Muscle layer of duodenum (tissue), 2 donors: ENCODE measurements at regions not wholly inside any gene's neighbourhood (a gene's known extent, or its start where the extent isn't known, plus 50 kb on each side); places are given as distances from the start of the nearest gene placed in this dataset.

Source experiments
- H3K27ac ChIP-seq: one replicate; pipeline ENCODE4 v1.7.0; 2013; ENCODE audit warnings: mild to moderate bottlenecking, low read length
- H3K27me3 ChIP-seq: one replicate; pipeline ENCODE4 v1.7.0; 2013; ENCODE audit warnings: low read depth, mild to moderate bottlenecking, control low read depth, low read length
- H3K36me3 ChIP-seq, 2 donors: one replicate each; pipeline ENCODE4 v1.7.0; 2013; ENCODE audit warnings: low read length in 2 of 2, control low read depth in 1 of 2, mild to moderate bottlenecking in 1 of 2; ENCODE audit not compliant: insufficient read depth in 2 of 2, control insufficient read depth in 1 of 2
- H3K4me1 ChIP-seq, 2 donors: one replicate each; pipeline ENCODE4 v1.7.0; 2013; ENCODE audit warnings: low read length in 2 of 2, mild to moderate bottlenecking in 2 of 2, control low read depth in 1 of 2, moderate library complexity in 1 of 2; ENCODE audit not compliant: insufficient read depth in 2 of 2, control insufficient read depth in 1 of 2
- H3K4me3 ChIP-seq, 2 donors: one replicate each; pipeline ENCODE4 v1.7.0; 2013; ENCODE audit warnings: low read length in 2 of 2, low read depth in 1 of 2, mild to moderate bottlenecking in 1 of 2
- H3K9me3 ChIP-seq, 2 donors: one replicate each; pipeline ENCODE4 v1.7.0; 2013; ENCODE audit warnings: low read length in 2 of 2, control low read depth in 1 of 2, mild to moderate bottlenecking in 1 of 2; ENCODE audit not compliant: control insufficient read depth in 1 of 2
- donor health status: healthy.

DNA sequence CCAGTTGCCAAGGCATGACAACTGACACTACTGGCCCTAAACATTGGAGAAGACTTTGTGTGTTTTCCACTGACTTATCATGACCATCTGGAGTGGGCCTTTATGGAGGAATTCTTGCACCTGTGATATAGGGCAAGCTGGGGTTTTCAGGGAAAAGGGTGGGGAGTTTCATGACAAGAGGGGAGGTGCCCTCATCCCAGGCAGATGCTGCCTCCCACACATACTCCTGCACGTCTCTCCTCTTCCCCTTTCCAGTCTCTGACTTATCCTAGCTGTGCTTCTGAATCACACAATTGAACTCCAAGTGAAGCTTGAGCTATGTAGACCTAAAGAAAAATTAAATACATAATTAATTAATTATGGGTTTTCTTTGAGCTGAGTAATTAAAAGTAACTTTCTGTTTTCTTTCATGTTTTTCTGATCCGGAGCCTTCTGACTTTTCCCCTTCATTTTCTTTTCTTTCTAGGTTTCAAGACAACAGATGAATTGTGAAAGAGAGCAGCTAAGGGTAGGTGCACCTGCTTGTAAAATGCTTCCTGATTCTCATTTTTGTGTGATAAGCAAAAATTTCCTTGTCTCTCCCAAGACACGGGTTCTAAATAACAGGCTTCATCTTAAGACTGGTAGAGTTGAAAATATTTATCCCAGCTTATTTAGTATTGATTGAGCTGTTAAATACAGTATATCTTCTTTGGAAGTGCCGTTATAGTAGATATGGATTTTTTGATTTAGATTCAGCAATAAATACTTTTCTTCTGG, 280.9 kb upstream of the RBFOX1 start:
- no peaks in the 10 kb centered on the region for H3K27me3 ChIP-seq
- no peaks in the 10 kb centered on the region for H3K9me3 ChIP-seq
- no peak overlapping the region for H3K4me3 ChIP-seq
- no peaks in the 10 kb centered on the region for H3K36me3 ChIP-seq
- no peak overlapping the region for H3K27ac ChIP-seq
- no peaks in the 10 kb centered on the region for H3K4me1 ChIP-seq

GRCh38 chr16:7044331-7044730, 288.3 kb upstream of the RBFOX1 start:
- no peaks in the 10 kb centered on the region for H3K9me3 ChIP-seq
- no peaks in the 10 kb centered on the region for H3K4me1 ChIP-seq
- no peaks in the 10 kb centered on the region for H3K36me3 ChIP-seq
- H3K27me3 ChIP-seq = no peaks in the 10 kb centered on the region
- H3K4me3 ChIP-seq = no peak overlapping the region
- no peak overlapping the region for H3K27ac ChIP-seq

DNA sequence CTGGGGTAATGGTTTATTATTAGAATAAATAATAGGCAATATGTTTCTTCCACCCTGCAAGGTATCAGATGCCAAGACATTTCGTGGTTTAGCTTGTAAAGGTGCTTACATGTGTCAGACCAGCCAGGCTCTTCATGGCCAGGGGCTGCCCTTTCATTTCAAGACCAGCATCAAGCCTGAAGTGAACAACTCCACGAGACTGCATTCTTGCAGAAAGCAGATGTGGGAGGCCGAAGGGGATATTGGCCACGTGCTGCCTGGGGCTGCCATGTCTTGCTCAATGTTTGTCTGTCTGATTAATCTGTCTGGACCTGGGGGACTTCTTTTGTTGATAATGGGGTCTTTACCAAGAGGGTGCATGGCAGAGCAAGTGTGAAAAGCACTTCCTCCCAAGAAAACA, 294.2 kb upstream of the RBFOX1 start:
- no peaks in the 10 kb centered on the region for H3K9me3 ChIP-seq
- H3K36me3 ChIP-seq = no peaks in the 10 kb centered on the region
- H3K4me3 ChIP-seq = no peak overlapping the region
- H3K27me3 ChIP-seq = no peaks in the 10 kb centered on the region
- no peaks in the 10 kb centered on the region for H3K4me1 ChIP-seq
- H3K27ac ChIP-seq = no peak overlapping the region

DNA sequence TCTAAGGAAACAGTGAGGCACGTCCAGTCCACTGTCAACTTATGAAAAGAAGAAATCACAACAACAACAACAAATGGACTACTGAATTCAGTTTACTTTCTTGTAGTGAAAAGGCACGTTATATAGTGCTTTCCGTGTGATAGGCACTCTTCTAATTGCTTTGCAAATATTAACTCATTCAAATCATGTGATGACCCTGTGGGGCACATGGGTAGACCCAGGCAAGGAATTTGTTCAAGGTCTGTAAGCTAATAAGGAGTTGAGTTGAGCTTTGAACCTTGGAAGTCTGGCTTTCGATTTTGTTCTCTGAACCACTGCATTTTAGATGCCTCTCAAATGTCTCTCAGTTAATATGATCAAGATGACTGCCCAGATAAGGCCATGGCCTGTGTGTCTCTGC, 295.1 kb upstream of the RBFOX1 start:
- Histone ChIP-seq H3K27me3 (no peaks in the 10 kb centered on the region), H3K36me3 (no peaks in the 10 kb centered on the region), H3K4me3 (no peak overlapping the region), H3K4me1 (no peaks in the 10 kb centered on the region), H3K27ac (no peak overlapping the region), H3K9me3 (no peaks in the 10 kb centered on the region)

DNA sequence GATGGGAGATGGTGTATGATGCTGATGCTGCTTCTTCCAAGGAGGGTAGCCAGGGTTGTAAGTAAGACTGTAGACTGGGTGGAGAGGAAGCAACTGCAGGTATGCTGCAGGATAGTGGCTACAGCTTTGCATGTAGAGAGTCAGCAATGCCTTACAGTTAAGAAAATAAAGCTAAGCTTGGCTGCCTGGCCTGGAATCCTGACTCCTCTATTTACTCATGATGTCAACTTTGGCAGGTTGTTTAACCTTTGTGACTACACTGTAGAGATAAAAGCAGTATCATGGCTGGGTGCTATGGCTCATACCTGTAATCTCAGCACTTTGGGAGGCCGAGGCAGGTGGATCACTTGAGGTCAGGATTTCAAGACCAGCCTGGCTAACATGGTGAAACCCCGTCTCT, 301.6 kb upstream of the RBFOX1 start:
- no peaks in the 10 kb centered on the region for H3K36me3 ChIP-seq
- H3K9me3 ChIP-seq = peaks cover 0 to 3% of the 10 kb centered on the region in 2 donors
- H3K4me1 ChIP-seq = no peaks in the 10 kb centered on the region
- H3K27me3 ChIP-seq = no peaks in the 10 kb centered on the region
- no peak overlapping the region for H3K4me3 ChIP-seq
- H3K27ac ChIP-seq = no peak overlapping the region

- Histone ChIP-seq H3K9me3 (peaks cover 0 to 3% of the 10 kb centered on the region in 2 donors), H3K36me3 (no peaks in the 10 kb centered on the region), H3K4me3 (no peak overlapping the region), H3K27ac (no peak overlapping the region), H3K27me3 (no peaks in the 10 kb centered on the region), H3K4me1 (no peaks in the 10 kb centered on the region)
These were observed 305.2 kb upstream of the RBFOX1 start for GRCh38 chr16:7027401-7027800.

- Histone ChIP-seq H3K27me3 (no peaks in the 10 kb centered on the region), H3K36me3 (no peaks in the 10 kb centered on the region), H3K27ac (no peak overlapping the region), H3K9me3 (peaks cover 0 to 3% of the 10 kb centered on the region in 2 donors), H3K4me3 (no peak overlapping the region), H3K4me1 (no peaks in the 10 kb centered on the region)
These were observed 306.0 kb upstream of the RBFOX1 start for GRCh38 chr16:7026639-7027038.

GRCh38 chr16:7025616-7026190, 306.9 kb upstream of the RBFOX1 start:
- H3K4me1 ChIP-seq = no peaks in the 10 kb centered on the region
- H3K27me3 ChIP-seq = no peaks in the 10 kb centered on the region
- H3K4me3 ChIP-seq = no peak overlapping the region
- no peaks in the 10 kb centered on the region for H3K36me3 ChIP-seq
- no peak overlapping the region for H3K27ac ChIP-seq
- peaks cover 0 to 3% of the 10 kb centered on the region in 2 donors for H3K9me3 ChIP-seq

GRCh38 chr16:7021653-7022275, 310.9 kb upstream of the RBFOX1 start:
- H3K4me3 ChIP-seq = no peak overlapping the region
- no peaks in the 10 kb centered on the region for H3K36me3 ChIP-seq

DNA sequence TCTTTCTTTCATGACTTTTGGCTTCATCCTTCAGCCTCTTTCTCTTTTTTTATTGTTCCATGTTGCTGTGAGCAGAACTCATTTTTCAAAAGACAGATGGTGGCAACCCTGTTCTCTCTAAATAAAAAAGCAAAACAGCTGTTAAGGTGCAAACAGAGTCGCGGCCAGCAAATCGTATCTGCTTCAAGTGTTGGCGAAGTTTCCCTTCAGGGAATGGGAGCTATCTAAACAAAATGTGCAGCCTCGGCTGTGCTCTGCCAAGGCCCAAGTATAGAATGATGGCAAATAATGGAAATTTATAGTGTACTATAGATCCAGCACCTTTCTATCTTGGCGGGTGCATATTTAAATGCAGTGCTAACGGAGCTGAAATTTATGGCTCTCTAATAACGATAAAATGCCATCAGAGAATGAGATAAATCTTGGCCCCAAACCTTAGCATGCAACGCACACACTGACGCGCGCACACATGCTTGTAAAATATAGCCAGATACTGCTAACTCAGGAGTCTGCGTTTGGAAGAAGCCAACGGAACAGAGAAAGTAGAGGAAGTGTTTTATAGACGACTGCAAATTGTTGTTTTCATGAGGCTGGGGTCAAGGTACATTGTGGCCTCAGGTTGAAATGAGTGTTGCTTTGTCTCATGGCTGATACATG, 315.5 kb upstream of the RBFOX1 start:
- H3K4me3 ChIP-seq = no peak overlapping the region
- H3K27me3 ChIP-seq = no peaks in the 10 kb centered on the region
- H3K27ac ChIP-seq = no peak overlapping the region
- H3K36me3 ChIP-seq = no peaks in the 10 kb centered on the region
- H3K9me3 ChIP-seq = no peaks in the 10 kb centered on the region
- no peaks in the 10 kb centered on the region for H3K4me1 ChIP-seq

More at GRCh38 chr16:7021653-7022275, 310.9 kb upstream of the RBFOX1 start:
- Histone ChIP-seq H3K4me1 (no peaks in the 10 kb centered on the region), H3K27ac (no peak overlapping the region), H3K9me3 (no peaks in the 10 kb centered on the region), H3K27me3 (no peaks in the 10 kb centered on the region)

DNA sequence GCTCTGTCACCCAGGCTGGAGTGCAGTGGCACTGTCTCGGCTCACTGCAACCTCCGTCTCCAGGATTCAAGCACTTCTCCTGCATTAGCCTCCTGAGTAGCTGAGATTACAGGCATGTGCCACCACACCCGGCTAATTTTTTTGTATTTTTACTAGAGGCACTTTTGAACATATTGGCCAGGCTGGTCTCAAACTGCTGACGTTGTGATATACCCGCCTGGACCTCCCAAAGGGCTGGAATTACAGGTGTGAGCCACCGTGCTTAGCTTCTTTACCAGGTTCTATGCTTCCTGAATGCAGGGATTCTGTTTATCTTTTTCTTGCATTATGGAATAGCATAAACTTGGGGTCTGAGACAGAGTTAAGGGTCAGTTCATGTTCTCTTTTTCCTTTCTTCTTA, 317.9 kb upstream of the RBFOX1 start:
- Histone ChIP-seq H3K36me3 (no peaks in the 10 kb centered on the region), H3K27me3 (no peaks in the 10 kb centered on the region), H3K9me3 (peaks cover 0 to 4% of the 10 kb centered on the region in 2 donors), H3K4me1 (no peaks in the 10 kb centered on the region), H3K27ac (no peak overlapping the region), H3K4me3 (no peak overlapping the region)
